HG03460 (cell line): ENCODE measurements at regions not wholly inside any gene's neighbourhood (a gene's known extent, or its start where the extent isn't known, plus 50 kb on each side); places are given as distances from the start of the nearest gene placed in this dataset.

Source experiments
- ATAC-seq: cut with Tn5 transposase; IDR thresholded peaks from one replicate; pipeline ENCODE4 v1.9.1; 2021; ENCODE audit not compliant: unreplicated experiment

GRCh38 chr2:136482006-136482405, 283.3 kb upstream of the THSD7B start:
- no peak for ATAC-seq

DNA sequence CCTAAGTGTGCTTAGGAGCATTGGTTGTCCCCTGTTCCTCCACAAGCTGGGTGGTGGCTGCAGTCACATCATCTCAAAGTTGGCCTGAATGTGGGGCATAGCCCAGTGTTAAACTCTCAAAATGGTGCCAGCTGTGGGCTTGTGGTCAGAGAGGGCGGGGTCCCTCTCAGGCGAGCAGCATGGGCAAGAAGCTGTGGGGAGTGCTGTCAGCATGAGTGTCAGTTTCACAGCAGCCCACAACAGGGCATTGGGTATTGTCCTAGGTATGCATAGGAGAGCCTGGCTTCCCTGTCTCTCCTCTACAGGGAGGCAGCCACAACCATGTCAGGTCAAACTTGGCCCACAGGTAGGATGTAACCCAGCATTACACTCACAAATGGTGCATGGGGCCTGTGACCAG, 285.6 kb upstream of the THSD7B start:
- no peak for ATAC-seq

DNA sequence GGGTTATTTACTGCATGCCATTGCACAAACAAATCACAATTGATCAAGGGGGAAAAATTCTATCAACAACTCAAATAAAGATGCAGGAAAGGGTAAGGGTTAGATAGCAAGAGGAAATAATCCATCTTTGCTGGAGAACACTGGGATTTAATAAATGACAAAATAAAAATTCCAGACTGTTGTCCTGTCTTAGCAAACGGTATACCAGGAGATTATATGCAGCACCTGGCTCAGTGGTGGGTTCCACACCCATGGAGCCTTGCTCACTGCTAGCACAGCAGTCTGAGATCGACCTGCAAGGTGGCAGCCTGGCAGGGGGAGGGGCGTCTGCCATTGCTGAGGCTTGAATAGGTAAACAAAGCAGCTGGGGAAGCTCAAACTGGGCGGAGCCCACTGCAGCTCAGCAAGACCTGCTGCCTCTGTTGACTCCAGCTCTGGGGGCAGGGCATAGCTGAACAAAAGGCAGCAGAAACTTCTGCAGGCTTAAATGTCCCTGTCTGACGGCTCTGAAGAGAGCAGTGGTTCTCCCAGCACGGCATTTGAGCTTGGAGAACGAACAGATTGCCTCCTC, 296.5 kb upstream of the THSD7B start:
- no peak for ATAC-seq

DNA sequence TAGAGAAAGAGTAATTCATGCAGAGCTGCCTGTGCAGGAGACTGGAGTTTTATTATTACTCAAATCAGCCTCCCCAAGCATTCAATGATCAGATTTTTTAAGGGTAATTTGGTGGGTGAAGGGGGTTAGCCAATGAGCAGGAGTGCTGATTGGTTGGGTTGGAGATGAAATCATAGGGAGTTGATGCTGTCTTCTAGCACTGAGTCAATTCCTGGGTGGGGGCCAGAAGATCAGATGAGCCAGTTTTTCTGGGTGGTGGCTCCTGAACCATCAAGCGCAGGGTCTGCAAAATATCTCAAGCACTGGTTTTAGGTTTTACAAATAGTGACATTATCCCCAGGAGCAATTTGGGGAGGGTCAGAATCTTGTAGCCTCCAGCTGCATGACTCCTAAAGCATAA, 312.8 kb upstream of the THSD7B start:
- ATAC-seq, result no peak

DNA sequence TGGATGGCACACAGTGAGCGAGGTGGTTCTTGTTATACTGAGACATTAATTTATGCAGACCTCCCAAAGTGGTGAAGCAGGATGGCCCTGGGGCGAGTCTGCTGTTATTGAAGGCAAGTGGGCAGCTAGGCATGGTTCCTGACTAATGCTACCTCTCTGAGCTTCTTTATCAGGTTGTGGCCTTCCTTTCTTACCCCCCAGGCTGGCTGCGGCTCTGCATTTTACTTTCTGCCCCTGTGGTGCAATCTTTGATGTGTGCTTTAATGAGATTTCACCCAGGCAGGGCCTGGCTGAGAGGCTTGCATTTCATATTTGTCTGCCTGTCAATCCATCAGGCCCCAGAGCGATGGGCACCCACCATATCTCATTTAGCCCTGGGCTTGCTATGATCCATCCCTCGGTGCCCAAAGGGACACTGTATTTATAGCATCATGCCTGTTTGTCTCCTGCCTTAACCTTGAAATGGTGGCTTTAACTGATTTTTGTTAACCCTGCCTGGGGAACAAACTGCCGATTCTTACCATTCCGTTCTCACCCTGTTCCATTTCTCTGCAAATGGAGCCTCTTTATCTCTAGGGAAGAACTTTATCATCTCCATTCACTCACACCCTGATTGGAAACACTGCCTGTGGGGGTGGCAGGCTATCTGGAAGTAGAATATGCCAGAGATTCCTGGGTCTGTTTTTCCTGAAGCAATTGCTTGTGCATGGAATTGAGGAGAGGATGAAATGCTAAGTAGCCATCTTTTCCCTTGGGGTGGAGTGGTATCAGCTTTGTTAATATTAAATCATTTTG, 316.2 kb upstream of the THSD7B start:
- no peak for ATAC-seq

- no peak for ATAC-seq
Observed at GRCh38 chr2:136448432-136448831, 316.9 kb upstream of the THSD7B start.

DNA sequence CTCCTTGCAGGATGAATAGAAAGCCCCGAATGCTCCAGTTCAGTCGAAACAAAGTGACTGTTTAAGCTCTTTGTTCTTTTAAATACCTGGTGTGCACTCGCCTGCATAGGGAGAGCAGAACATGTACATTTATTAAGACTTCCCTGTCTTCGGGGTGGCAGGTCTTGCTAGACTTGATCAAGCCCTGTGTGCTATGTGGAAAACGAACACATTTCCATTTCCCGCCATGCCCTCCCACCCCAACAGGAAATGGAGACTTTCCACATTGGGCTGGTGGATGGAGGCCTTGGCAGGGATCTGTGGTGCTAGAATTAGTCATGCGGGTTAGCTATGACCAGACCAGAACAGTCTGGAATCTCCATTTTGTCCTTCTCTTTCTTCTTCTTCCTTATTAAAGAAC, 321.0 kb upstream of the THSD7B start:
- no peak for ATAC-seq

DNA sequence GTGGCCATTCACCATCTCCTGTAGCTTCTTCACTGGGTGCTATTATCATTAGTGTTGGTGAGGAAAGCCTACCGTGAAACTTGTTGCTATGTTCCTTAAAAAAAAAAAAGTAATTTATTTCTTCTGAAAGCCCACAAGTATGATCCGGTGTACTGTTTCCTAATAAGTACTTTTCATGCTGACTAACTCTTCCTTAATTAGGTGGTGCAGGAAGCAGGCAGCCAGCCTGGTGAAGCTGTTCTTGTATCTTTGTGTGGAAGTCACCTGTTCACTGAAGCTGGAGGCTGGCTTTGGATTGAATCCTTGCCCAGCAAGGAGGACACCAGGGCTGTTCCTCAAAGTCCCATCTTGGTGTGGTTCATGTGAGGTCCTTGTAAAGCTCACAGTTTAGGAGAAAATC, 321.7 kb upstream of the THSD7B start:
- ATAC-seq, result no peak

DNA sequence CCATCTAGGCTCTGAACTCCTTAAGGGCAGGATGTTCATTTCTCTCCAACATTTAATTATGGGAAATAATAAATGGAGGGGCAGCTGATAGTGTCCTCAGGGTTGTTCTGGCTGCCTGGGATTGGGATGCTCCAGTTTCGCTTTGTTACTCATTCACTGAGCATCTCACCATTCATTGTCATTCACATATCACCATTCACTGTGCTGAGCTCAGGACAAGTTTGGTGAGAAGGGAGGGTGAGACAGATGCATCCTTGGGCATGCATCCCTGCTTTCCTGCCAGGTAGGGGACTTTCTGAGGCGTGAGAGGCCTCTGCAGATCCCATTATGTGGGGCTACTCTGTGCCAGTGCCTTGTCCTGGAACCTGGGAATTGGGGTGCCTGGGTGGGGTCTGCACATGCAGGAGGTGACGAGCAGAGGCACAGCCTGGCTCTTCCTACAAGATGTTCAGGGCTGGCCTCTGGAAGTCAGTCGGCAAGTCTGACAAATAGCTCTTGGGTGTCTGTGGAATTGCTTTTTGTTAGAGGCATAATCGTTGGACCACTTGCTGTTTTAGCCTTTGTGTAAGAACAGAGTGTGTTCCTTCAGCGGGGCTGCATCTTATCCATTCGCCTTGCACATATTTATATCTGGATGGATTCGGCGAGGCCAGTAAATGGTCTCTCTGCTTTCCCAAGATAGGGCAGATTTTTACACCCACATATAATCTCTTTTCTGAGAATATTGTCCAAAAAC, 323.2 kb upstream of the THSD7B start:
- no peak for ATAC-seq

DNA sequence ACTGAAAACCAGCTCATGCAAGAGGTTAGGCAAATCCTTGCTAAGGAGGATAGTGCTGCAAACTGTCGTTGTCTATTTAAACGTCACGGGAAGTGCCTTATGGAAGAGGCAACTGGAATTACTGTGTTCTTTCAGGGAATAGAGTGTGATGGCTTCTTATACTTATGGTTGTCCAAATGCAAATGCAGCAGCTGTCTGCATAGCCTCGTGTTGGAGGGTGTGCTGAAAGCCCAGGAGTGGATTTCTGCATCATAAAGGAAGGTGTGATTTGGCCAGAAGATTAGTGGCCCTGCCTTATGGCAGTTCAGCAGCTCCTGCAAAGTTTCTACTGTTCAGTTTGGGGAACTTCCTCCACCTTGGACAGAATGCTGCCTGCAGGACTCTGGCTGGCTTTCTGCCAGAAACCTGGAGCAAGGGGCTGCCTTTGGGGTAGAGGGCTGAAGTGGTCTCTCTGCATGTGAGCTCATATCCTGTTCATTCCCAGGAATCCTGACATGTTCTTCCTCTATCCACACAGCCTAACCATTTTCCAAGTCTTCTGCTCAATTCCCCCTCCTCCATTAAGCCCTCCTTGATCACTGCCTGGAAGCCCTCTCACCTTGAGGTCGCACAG, 321.2 kb upstream of the CXCR4 start:
- ATAC-seq, result no peak

GRCh38 chr2:136437461-136437860, 319.5 kb upstream of the CXCR4 start:
- ATAC-seq, result no peak

DNA sequence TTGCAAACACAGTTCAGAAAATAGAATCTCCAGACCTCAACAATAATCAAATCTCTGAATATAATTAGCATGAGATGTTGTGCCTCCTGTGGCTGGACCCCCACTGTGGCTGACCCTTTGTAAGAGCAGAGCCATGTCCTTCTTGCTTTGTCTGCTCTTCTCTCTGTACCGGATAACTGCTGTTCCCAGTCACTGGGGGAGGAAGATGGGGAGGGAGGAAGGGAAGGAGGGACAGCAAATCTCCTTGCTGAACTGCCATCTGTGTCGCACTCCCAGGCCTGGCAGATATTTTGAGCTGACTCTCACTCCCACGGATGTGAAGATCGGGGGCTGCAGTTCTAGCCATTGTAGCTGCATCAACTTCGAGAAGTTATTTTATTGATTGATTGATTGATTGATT, 319.0 kb upstream of the CXCR4 start:
- ATAC-seq, result no peak

DNA sequence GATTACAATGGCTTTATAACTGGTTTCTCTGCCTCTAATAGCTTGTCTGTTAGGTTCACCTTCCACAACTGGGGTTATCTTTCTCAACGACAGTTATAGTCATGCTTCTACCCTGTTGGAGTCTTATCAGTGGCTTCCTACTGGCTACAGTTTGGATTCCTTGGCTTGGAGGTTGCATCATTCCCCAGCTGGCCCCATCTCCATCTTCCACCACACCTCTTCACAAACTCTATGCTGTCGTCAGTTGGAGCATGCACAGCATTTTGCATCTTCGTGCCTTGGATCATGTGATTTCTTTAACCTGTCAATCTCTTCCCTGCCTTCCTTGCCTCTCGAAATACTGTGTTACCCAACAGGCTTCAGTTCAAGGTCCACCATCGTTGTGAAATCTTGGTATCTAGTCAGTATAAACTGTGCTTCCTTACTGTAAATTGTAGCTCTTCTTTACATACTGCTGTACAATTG, 316.3 kb upstream of the CXCR4 start:
- no peak for ATAC-seq

DNA sequence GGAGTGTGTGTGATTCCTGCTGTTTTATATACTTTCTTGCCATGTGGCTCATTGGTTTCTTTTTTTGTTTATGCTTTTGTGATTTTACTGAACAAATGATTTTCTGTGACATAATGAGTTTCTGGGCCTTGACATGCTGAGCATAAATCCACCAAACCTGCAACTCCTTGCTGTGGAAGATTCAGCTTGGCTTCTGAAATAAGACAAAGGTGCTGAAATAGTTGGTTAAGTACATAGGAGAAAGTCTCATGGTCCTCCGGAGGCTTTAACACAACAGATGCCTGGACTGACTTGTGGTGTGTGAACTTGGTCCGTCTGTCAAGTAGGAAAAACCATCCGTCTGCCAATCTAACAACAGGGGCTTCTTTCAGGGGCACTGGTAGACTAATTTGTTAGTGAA, 315.3 kb upstream of the CXCR4 start:
- no peak for ATAC-seq

GRCh38 chr2:136424112-136424511, 306.2 kb upstream of the CXCR4 start:
- ATAC-seq, result no peak

- ATAC-seq, result peak; percentile 100
Observed at GRCh38 chr2:136423516-136423996, 305.6 kb upstream of the CXCR4 start.

GRCh38 chr2:136422512-136422911, 304.6 kb upstream of the CXCR4 start:
- ATAC-seq, result no peak

GRCh38 chr2:136420346-136420745, 302.4 kb upstream of the CXCR4 start:
- ATAC-seq, result no peak

- no peak for ATAC-seq
Observed at GRCh38 chr2:136411946-136412345, 294.0 kb upstream of the CXCR4 start.

GRCh38 chr2:136410673-136411072, 292.7 kb upstream of the CXCR4 start:
- ATAC-seq, result no peak

- no peak for ATAC-seq
Observed at GRCh38 chr2:136408795-136409194, 290.8 kb upstream of the CXCR4 start.

GRCh38 chr2:136407952-136408318, 290.0 kb upstream of the CXCR4 start:
- ATAC-seq, result no peak
